ENCODE measurements at regions not wholly inside any gene's neighbourhood (a gene's known extent, or its start where the extent isn't known, plus 50 kb on each side); places are given as distances from the start of the nearest gene placed in this dataset.

- DNase-seq, result no peak
Measured at GRCh38 chr9:13737885-13738284, 458.4 kb upstream of the MPDZ start.

GRCh38 chr9:13735181-13735580, 455.7 kb upstream of the MPDZ start:
- no peak for DNase-seq

- DNase-seq, result no peak
Measured at GRCh38 chr9:13734601-13735000, 455.1 kb upstream of the MPDZ start.

DNA sequence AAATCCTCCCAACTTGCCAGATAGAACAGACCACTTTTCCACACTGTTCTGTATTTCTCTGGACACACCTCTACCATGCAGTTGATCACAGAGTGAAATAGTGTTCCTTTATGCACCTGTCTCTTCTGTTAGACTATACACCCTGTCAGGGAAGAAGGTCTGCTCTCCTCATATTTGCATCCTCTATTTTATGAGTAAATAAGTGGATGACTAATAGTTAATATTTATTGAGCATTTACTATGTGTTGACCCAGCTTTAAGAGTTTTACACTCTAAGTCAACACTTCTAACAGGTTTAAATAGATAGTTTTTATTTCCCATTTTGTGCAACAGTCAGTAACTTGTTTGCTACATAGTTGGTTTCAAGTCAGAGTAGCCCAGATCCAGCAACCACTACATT, 452.8 kb upstream of the MPDZ start:
- DNase-seq, result no peak

DNA sequence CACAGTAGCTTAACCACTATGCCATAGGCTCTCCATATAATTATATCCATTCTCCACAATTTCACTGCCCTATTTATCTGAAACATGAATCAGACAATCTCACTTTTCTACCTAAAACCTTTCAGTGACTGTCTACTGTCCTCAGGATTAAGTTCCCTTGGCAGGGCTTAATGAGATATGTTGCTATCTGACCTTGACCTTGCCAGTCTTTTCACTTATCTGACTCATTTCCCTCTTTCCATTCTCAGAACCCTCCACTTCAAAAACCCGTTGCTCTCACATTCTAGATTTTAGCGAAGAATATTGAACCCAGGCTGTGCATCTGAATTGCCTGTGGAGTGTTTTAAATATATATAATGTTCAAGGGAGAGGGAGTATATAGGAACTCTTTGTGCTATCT, 452.1 kb upstream of the MPDZ start:
- no peak for DNase-seq

DNA sequence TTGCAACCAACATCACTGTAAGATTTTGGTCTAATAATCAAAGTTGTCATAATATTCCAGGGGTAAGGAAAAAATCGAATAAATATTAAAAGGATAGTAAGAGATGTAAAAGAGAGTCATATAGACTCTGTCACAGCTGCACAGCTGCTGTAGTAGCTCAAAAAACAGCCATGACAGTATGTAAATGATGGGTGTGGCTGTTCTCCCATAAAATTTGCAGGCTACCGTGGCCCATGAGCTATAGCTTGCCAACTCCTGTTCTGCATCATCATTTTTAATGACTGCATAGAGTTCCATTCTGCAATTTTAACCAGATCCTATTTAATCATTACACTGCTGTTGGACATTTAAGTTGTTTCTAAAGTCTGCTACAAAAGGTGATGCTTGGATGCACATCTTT, 450.5 kb upstream of the MPDZ start:
- no peak for DNase-seq

DNA sequence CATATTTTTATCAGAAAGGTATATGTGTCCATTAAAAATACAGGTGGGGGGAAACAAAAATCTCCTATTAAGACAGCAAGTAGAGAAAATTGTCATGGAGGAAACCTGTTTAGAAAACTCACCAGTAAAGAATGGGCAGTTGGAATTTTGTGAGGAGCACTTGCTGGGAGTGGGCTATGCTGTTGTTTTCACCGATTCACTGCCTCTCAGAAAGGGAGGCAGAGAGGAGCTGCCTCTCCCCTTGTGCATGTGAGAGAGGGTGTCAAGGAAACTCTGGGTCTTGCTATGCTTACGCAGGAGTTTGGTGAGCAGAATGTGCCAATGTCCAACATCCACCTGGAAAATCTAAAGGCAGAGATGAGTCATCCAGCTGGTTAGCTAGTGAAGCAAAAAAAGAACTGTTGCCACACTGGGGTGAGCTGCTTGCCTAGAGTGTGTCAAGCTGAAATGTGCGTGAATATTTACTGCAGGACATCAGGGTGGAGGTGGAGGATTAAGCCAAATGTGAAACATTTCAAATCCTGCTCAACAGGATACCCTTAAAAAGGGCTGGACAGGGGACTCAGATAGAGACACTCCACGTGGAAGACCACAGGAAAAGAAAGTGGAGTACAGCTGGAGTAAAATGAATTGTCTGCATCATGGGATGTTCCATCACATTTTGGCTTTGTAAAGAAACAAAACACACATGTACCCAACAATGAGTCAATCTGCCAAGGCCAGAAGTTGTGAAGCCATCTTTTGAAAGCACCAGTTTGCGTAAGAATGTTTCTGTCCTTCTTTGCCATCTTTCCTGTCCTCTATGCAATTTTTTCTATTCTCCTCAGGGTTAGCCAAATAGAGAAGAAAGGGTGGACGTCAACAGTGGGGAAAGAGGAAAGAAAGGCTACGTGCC, 449.7 kb upstream of the MPDZ start:
- no peak for DNase-seq

GRCh38 chr9:13728131-13728530, 448.6 kb upstream of the MPDZ start:
- DNase-seq, result no peak

GRCh38 chr9:13726746-13727145, 447.3 kb upstream of the MPDZ start:
- no peak for DNase-seq

- no peak for DNase-seq
Measured at GRCh38 chr9:13725516-13725915, 446.0 kb upstream of the MPDZ start.

GRCh38 chr9:13721481-13722235, 442.2 kb upstream of the MPDZ start:
- no peak for DNase-seq

GRCh38 chr9:13719981-13720676, 440.6 kb upstream of the MPDZ start:
- DNase-seq, result no peak

GRCh38 chr9:13719446-13719845, 440.0 kb upstream of the MPDZ start:
- no peak for DNase-seq

DNA sequence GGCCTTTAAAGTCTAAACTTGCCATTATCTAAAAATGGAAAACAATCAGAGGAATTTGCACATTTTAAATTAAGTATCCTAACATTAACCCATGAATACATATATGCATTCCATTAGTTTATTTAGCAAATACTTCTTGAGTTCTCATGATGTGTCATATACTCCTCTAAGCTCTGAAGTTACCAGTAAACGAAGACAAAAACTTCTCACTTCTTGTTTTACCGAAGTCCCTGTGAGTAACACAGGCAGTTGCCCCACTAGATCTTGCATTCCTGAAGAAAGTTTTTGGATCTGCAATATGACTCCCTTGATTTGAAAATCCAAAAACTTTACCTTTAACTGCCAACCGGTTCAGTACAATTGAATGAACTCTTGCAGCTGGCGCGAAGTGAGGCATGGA, 439.0 kb upstream of the MPDZ start:
- DNase-seq, result no peak

- no peak for DNase-seq
Measured at GRCh38 chr9:13718086-13718485, 438.6 kb upstream of the MPDZ start.

GRCh38 chr9:13717322-13718054, 438.0 kb upstream of the MPDZ start:
- no peak for DNase-seq

DNA sequence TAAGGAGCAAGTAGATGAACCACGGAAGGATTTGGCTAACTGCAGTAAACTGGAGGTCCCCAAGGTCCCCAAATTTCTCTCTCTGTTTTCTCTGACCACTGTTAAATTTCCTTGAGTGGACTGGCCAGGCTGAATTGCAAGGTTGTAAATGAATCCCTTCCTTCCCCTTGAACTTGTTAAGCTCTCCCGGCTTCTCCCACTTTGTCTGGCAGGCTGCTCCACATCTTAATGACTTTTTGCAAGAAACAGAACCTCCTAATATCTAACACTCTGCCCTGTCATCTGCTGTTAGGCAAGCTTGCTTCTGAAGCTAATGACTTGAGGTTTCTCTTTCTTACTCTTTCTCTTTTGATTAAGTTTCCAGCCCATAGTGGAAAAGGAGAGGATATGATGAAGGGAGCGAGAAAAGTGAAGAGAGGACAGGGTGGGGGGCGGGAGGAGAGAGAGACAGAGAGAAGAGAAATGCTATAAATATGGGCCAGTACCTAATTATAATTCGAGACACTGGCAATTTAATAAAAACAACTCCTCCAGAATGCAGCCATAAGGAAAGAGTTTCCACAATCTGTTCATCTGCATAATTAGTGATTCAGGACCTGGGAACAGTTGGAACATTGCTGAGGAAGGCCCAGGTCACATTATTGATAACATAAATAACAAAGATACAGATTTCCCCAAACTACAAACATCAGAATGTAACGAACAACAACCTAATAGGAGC, 437.3 kb upstream of the MPDZ start:
- no peak for DNase-seq

- no peak for DNase-seq
Measured at GRCh38 chr9:13716090-13716489, 436.6 kb upstream of the MPDZ start.

- DNase-seq, result no peak
Measured at GRCh38 chr9:13715430-13715829, 435.9 kb upstream of the MPDZ start.

GRCh38 chr9:13707612-13708576, 428.4 kb upstream of the MPDZ start:
- DNase-seq, result no peak

DNA sequence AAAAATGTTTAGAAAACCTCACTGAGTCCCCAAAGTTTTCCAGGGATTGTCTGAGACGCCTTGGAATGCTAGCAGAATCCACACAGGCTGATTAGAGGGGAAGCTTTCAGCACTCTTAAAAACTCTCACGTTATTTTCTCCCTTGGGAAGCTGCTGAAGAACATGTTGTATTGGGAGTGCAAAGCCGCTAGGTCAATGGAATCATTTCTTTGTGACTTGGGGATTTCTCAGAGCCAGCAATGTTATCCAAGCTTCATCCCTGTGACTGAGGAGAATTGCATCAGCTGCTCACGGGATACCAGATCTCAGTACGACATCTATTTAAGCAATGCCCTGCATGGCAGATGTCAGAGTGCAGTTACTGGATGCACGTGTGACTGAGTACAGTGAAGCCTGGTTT, 426.4 kb upstream of the MPDZ start:
- DNase-seq, result no peak

Data from CD4-positive, alpha-beta T cell treated with Interferon alpha-2 for 1 hour (primary cell).